ENCODE measurements at regions not wholly inside any gene's neighbourhood (a gene's known extent, or its start where the extent isn't known, plus 50 kb on each side); places are given as distances from the start of the nearest gene placed in this dataset.

- H2BK120ac ChIP-seq (ENCODE audit: low read depth, low read length) = peak overlapping the region; percentile 97
- H4K5ac ChIP-seq (ENCODE audit: low read depth, low read length) = peak overlapping the region; percentile 17
- H2AK5ac ChIP-seq (ENCODE audit: low read depth, low read length) = peak overlapping the region; percentile 83
- POLR2A ChIA-PET (ENCODE audit: unreplicated experiment) = no interaction called here
- 68% methylated on average over 3 of the region's 4 CpGs; no CpG with 5 or more reads in 1 of the 2 experiments for WGBS, 2 experiments (ENCODE audit: extremely low coverage in 2 of 2, insufficient read length in 1 of 2)
- peak overlapping the region; percentile 89 for H3K4ac ChIP-seq (ENCODE audit: low read depth, low read length)
- H2BK20ac ChIP-seq (ENCODE audit: low read depth, low read length) = peak overlapping the region; percentile 96
- no peaks in the 10 kb centered on the region for H3K9me3 ChIP-seq (ENCODE audit: control insufficient read depth, insufficient read depth, low read length)
- no peak overlapping the region for H3K9ac ChIP-seq (ENCODE audit: low read depth, low read length)
- H3K56ac ChIP-seq (ENCODE audit: extremely low read depth, insufficient read depth, low read length) = no peak overlapping the region
- H3K18ac ChIP-seq (ENCODE audit: low read depth, low read length) = peak overlapping the region; percentile 71; the same call in 1 of the 2 replicates
- no peak overlapping the region for H3K4me2 ChIP-seq (ENCODE audit: low read depth, low read length)
- peak overlapping the region; percentile 88 for H4K91ac ChIP-seq (ENCODE audit: insufficient read depth, low read depth, low read length)
- H2BK15ac ChIP-seq (ENCODE audit: low read depth, low read length) = peak overlapping the region; percentile 92; the same call in 2 of the 3 replicates
- no peaks in the 10 kb centered on the region for H3K79me1 ChIP-seq (ENCODE audit: low read depth in 1 of 2, low read length in 2 of 2)
- H2AFZ ChIP-seq (replicated peaks; ENCODE audit: low read length, poor library complexity) = peak overlapping the region; percentile 9
- peak overlapping the region; percentile 85 for H3K14ac ChIP-seq (replicated peaks; ENCODE audit: low read depth, low read length)
- peak overlapping the region; percentile 78 for H3K23ac ChIP-seq (ENCODE audit: low read depth, low read length)
- H3K4me1 ChIP-seq (ENCODE audit: control insufficient read depth, insufficient read depth, low read length) = peaks cover 25% of the 10 kb centered on the region
- no peaks in the 10 kb centered on the region for H3K27me3 ChIP-seq (ENCODE audit: control insufficient read depth, insufficient read depth, low read length)
- no peak for DNase-seq
- H4K8ac ChIP-seq (ENCODE audit: low read depth in 2 of 2, low read length in 2 of 2) = peak overlapping the region; percentile 72 to 76
- H2BK5ac ChIP-seq (ENCODE audit: low read depth, low read length, poor library complexity, severe bottlenecking) = peak overlapping the region; percentile 92
- no peak for ATAC-seq (ENCODE audit: low read depth)
- no TSS peak for BruUV-seq (replicated peaks)
- no peaks in the 10 kb centered on the region for H3K36me3 ChIP-seq (ENCODE audit: control insufficient read depth, insufficient read depth, low read length)
- intact Hi-C loops (cut with micrococcal nuclease) (no loop called here), dilution Hi-C loops (cut with HindIII; ENCODE audit: low sequenced_read_pairs, unreplicated experiment) (no loop called here), in situ Hi-C loops (cut with MboI; ENCODE audit: low sequenced_read_pairs) (no loop called here)
- no peak overlapping the region for H3K4me3 ChIP-seq (ENCODE audit: insufficient read depth, low read depth, low read length)
- peaks cover 2% of the 10 kb centered on the region; the same call in 1 of the 2 replicates for H4K20me1 ChIP-seq (ENCODE audit: insufficient read depth, low read length)
- no peak overlapping the region for H3K27ac ChIP-seq (ENCODE audit: insufficient read depth, low read length)
- CTCF ChIA-PET = no interaction called here
- TF ChIP-seq CHD1 (IDR thresholded peaks at IDR 0.05; ENCODE audit: low read depth, low read length) (no peak), RAD21 (IDR thresholded peaks at IDR 0.05; ENCODE audit: low read length) (no peak), USF2 (IDR thresholded peaks at IDR 0.05; ENCODE audit: low read depth, low read length) (no peak), CEBPB (IDR thresholded peaks at IDR 0.05; ENCODE audit: low read depth, low read length) (no peak), MAFK (IDR thresholded peaks at IDR 0.05; ENCODE audit: low read depth, low read length) (no peak)
- peaks cover 21% of the 10 kb centered on the region for H3K9me1 ChIP-seq (ENCODE audit: insufficient read depth, low read length)
- H2AK9ac ChIP-seq (replicated peaks; ENCODE audit: low read depth, low read length, poor library complexity) = peak overlapping the region; percentile 33
Observed at GRCh38 chr1:115188680-115189395, 99.5 kb upstream of the TSPAN2 start.
